ENCODE measurements at regions not wholly inside any gene's neighbourhood (a gene's known extent, or its start where the extent isn't known, plus 50 kb on each side); places are given as distances from the start of the nearest gene placed in this dataset.
"Not testable (repeated sequence)": the region's sequence is repeated elsewhere in the genome, so short reads cannot be mapped to it uniquely, and the experiment has no call there.

- Histone ChIP-seq H3K4me1 (ENCODE audit: control extremely low read depth in 1 of 4, control insufficient read depth in 4 of 4, insufficient read depth in 4 of 4, low read length in 3 of 4) (no peaks in the 10 kb centered on the region), H3K4me3 (ENCODE audit: control insufficient read depth in 1 of 7, extremely low read depth in 1 of 7, insufficient read depth in 4 of 7, low read depth in 2 of 7, low read length in 6 of 7) (no peak overlapping the region), H3K27me3 (replicated peaks in 2 of 5; ENCODE audit: control insufficient read depth in 4 of 5, insufficient read depth in 5 of 5, low read length in 4 of 5) (no peaks in the 10 kb centered on the region), H3K27ac (ENCODE audit: insufficient read depth in 1 of 2, low read depth in 1 of 2, low read length in 2 of 2, poor library complexity in 1 of 2, severe bottlenecking in 2 of 2) (no peak overlapping the region), H3K36me3 (ENCODE audit: control insufficient read depth in 4 of 4, insufficient read depth in 4 of 4, low read length in 3 of 4) (no peaks in the 10 kb centered on the region), H3K9me3 (ENCODE audit: control extremely low read depth in 1 of 5, control insufficient read depth in 4 of 5, insufficient read depth in 2 of 5, low read depth in 1 of 5, low read length in 4 of 5) (no peaks in the 10 kb centered on the region)
- POLR2A ChIA-PET = no interaction called here
- CTCF ChIA-PET = interaction anchor here (1.0 to 1.3 kb wide), 2 partner anchors 65 to 80 kb away, joined by 3 read pairs; partner anchors contain the start of gene P2RY1
- DNase-seq = peak in 2 of 3 donors; percentile 1 to 8
Observed at GRCh38 chr3:152769523-152769922, 65.4 kb upstream of the P2RY1 start.

- Histone ChIP-seq H3K27me3 (replicated peaks in 2 of 5; ENCODE audit: control insufficient read depth in 4 of 5, insufficient read depth in 5 of 5, low read length in 4 of 5) (no peaks in the 10 kb centered on the region), H3K4me1 (ENCODE audit: control extremely low read depth in 1 of 4, control insufficient read depth in 4 of 4, insufficient read depth in 4 of 4, low read length in 3 of 4) (no peaks in the 10 kb centered on the region), H3K36me3 (ENCODE audit: control insufficient read depth in 4 of 4, insufficient read depth in 4 of 4, low read length in 3 of 4) (no peaks in the 10 kb centered on the region), H3K9me3 (ENCODE audit: control extremely low read depth in 1 of 5, control insufficient read depth in 4 of 5, insufficient read depth in 2 of 5, low read depth in 1 of 5, low read length in 4 of 5) (no peaks in the 10 kb centered on the region), H3K27ac (ENCODE audit: insufficient read depth in 1 of 2, low read depth in 1 of 2, low read length in 2 of 2, poor library complexity in 1 of 2, severe bottlenecking in 2 of 2) (no peak overlapping the region), H3K4me3 (ENCODE audit: control insufficient read depth in 1 of 7, extremely low read depth in 1 of 7, insufficient read depth in 4 of 7, low read depth in 2 of 7, low read length in 6 of 7) (no peak overlapping the region)
- WGBS (ENCODE audit: insufficient coverage) = no CpG with 5 or more reads among the region's 2 CpGs
- ChIA-PET CTCF (interaction anchor here (1.0 to 1.3 kb wide), 2 partner anchors 64 to 80 kb away, joined by 3 read pairs; partner anchors contain the start of gene P2RY1), POLR2A (no interaction called here)
- DNase-seq = no peak
Observed at GRCh38 chr3:152770296-152770695, 64.6 kb upstream of the P2RY1 start.

GRCh38 chr3:152771120-152771519, 63.8 kb upstream of the P2RY1 start:
- no peak overlapping the region for H3K27ac ChIP-seq (ENCODE audit: insufficient read depth in 1 of 2, low read depth in 1 of 2, low read length in 2 of 2, poor library complexity in 1 of 2, severe bottlenecking in 2 of 2)
- no peaks in the 10 kb centered on the region for H3K9me3 ChIP-seq (ENCODE audit: control extremely low read depth in 1 of 5, control insufficient read depth in 4 of 5, insufficient read depth in 2 of 5, low read depth in 1 of 5, low read length in 4 of 5)
- H3K36me3 ChIP-seq (ENCODE audit: control insufficient read depth in 4 of 4, insufficient read depth in 4 of 4, low read length in 3 of 4) = no peaks in the 10 kb centered on the region
- no peak for DNase-seq
- WGBS (ENCODE audit: insufficient coverage) = no CpG with 5 or more reads among the region's 1 CpG
- H3K27me3 ChIP-seq (replicated peaks in 2 of 5; ENCODE audit: control insufficient read depth in 4 of 5, insufficient read depth in 5 of 5, low read length in 4 of 5) = no peaks in the 10 kb centered on the region
- H3K4me3 ChIP-seq (ENCODE audit: control insufficient read depth in 1 of 7, extremely low read depth in 1 of 7, insufficient read depth in 4 of 7, low read depth in 2 of 7, low read length in 6 of 7) = no peak overlapping the region
- ChIA-PET CTCF (no interaction called here), POLR2A (no interaction called here)
- no peaks in the 10 kb centered on the region for H3K4me1 ChIP-seq (ENCODE audit: control extremely low read depth in 1 of 4, control insufficient read depth in 4 of 4, insufficient read depth in 4 of 4, low read length in 3 of 4)

- no peaks in the 10 kb centered on the region for H3K27me3 ChIP-seq (replicated peaks in 2 of 5; ENCODE audit: control insufficient read depth in 4 of 5, insufficient read depth in 5 of 5, low read length in 4 of 5)
- no peak for DNase-seq
- ChIA-PET POLR2A (no interaction called here), CTCF (no interaction called here)
- no peaks in the 10 kb centered on the region for H3K36me3 ChIP-seq (ENCODE audit: control insufficient read depth in 4 of 4, insufficient read depth in 4 of 4, low read length in 3 of 4)
- no peak overlapping the region for H3K27ac ChIP-seq (ENCODE audit: insufficient read depth in 1 of 2, low read depth in 1 of 2, low read length in 2 of 2, poor library complexity in 1 of 2, severe bottlenecking in 2 of 2)
- no peaks in the 10 kb centered on the region for H3K4me1 ChIP-seq (ENCODE audit: control extremely low read depth in 1 of 4, control insufficient read depth in 4 of 4, insufficient read depth in 4 of 4, low read length in 3 of 4)
- H3K9me3 ChIP-seq (ENCODE audit: control extremely low read depth in 1 of 5, control insufficient read depth in 4 of 5, insufficient read depth in 2 of 5, low read depth in 1 of 5, low read length in 4 of 5) = peaks cover 0 to 3% (median 0%) of the 10 kb centered on the region in 5 experiments
- WGBS (ENCODE audit: insufficient coverage) = no CpG with 5 or more reads among the region's 2 CpGs
- no peak overlapping the region for H3K4me3 ChIP-seq (ENCODE audit: control insufficient read depth in 1 of 7, extremely low read depth in 1 of 7, insufficient read depth in 4 of 7, low read depth in 2 of 7, low read length in 6 of 7)
Observed at GRCh38 chr3:152772674-152773225, 62.2 kb upstream of the P2RY1 start.

GRCh38 chr3:152773633-152774032, 61.3 kb upstream of the P2RY1 start:
- ChIA-PET POLR2A (no interaction called here), CTCF (no interaction called here)
- Histone ChIP-seq H3K36me3 (ENCODE audit: control insufficient read depth in 4 of 4, insufficient read depth in 4 of 4, low read length in 3 of 4) (no peaks in the 10 kb centered on the region), H3K4me3 (ENCODE audit: control insufficient read depth in 1 of 7, extremely low read depth in 1 of 7, insufficient read depth in 4 of 7, low read depth in 2 of 7, low read length in 6 of 7) (no peak overlapping the region), H3K9me3 (ENCODE audit: control extremely low read depth in 1 of 5, control insufficient read depth in 4 of 5, insufficient read depth in 2 of 5, low read depth in 1 of 5, low read length in 4 of 5) (peaks cover 0 to 3% (median 0%) of the 10 kb centered on the region in 5 experiments), H3K27me3 (replicated peaks in 2 of 5; ENCODE audit: control insufficient read depth in 4 of 5, insufficient read depth in 5 of 5, low read length in 4 of 5) (no peaks in the 10 kb centered on the region), H3K27ac (ENCODE audit: insufficient read depth in 1 of 2, low read depth in 1 of 2, low read length in 2 of 2, poor library complexity in 1 of 2, severe bottlenecking in 2 of 2) (no peak overlapping the region), H3K4me1 (ENCODE audit: control extremely low read depth in 1 of 4, control insufficient read depth in 4 of 4, insufficient read depth in 4 of 4, low read length in 3 of 4) (no peaks in the 10 kb centered on the region)
- DNase-seq = no peak

GRCh38 chr3:152774230-152774629, 60.7 kb upstream of the P2RY1 start:
- 100% methylated on average over 1 of the region's 4 CpGs for WGBS (ENCODE audit: insufficient coverage)
- DNase-seq; H3K36me3 ChIP-seq (ENCODE audit: control insufficient read depth in 4 of 4, insufficient read depth in 4 of 4, low read length in 3 of 4); H3K27me3 ChIP-seq (replicated peaks in 2 of 5; ENCODE audit: control insufficient read depth in 4 of 5, insufficient read depth in 5 of 5, low read length in 4 of 5); H3K9me3 ChIP-seq (ENCODE audit: control extremely low read depth in 1 of 5, control insufficient read depth in 4 of 5, insufficient read depth in 2 of 5, low read depth in 1 of 5, low read length in 4 of 5); H3K4me3 ChIP-seq (ENCODE audit: control insufficient read depth in 1 of 7, extremely low read depth in 1 of 7, insufficient read depth in 4 of 7, low read depth in 2 of 7, low read length in 6 of 7); CTCF ChIA-PET; H3K4me1 ChIP-seq (ENCODE audit: control extremely low read depth in 1 of 4, control insufficient read depth in 4 of 4, insufficient read depth in 4 of 4, low read length in 3 of 4); POLR2A ChIA-PET; H3K27ac ChIP-seq (ENCODE audit: insufficient read depth in 1 of 2, low read depth in 1 of 2, low read length in 2 of 2, poor library complexity in 1 of 2, severe bottlenecking in 2 of 2): not testable (repeated sequence)

- H3K9me3 ChIP-seq (ENCODE audit: control extremely low read depth in 1 of 5, control insufficient read depth in 4 of 5, insufficient read depth in 2 of 5, low read depth in 1 of 5, low read length in 4 of 5) = peaks cover 0 to 3% (median 0%) of the 10 kb centered on the region in 5 experiments
- DNase-seq = no peak
- no CpG with 5 or more reads among the region's 2 CpGs for WGBS (ENCODE audit: insufficient coverage)
- H3K4me1 ChIP-seq (ENCODE audit: control extremely low read depth in 1 of 4, control insufficient read depth in 4 of 4, insufficient read depth in 4 of 4, low read length in 3 of 4) = no peaks in the 10 kb centered on the region
- no peak overlapping the region for H3K27ac ChIP-seq (ENCODE audit: insufficient read depth in 1 of 2, low read depth in 1 of 2, low read length in 2 of 2, poor library complexity in 1 of 2, severe bottlenecking in 2 of 2)
- H3K27me3 ChIP-seq (replicated peaks in 2 of 5; ENCODE audit: control insufficient read depth in 4 of 5, insufficient read depth in 5 of 5, low read length in 4 of 5) = no peaks in the 10 kb centered on the region
- H3K36me3 ChIP-seq (ENCODE audit: control insufficient read depth in 4 of 4, insufficient read depth in 4 of 4, low read length in 3 of 4) = no peaks in the 10 kb centered on the region
- H3K4me3 ChIP-seq (ENCODE audit: control insufficient read depth in 1 of 7, extremely low read depth in 1 of 7, insufficient read depth in 4 of 7, low read depth in 2 of 7, low read length in 6 of 7) = no peak overlapping the region
- ChIA-PET POLR2A (no interaction called here), CTCF (interaction anchor here (1.2 to 1.5 kb wide), 2 partner anchors 11 to 18 kb away, joined by 3 read pairs; no protein-coding TSS in a partner anchor)
Observed at GRCh38 chr3:152778022-152778421, 56.9 kb upstream of the P2RY1 start.
